Kidney epithelial cell (primary cell): ENCODE measurements at regions not wholly inside any gene's neighbourhood (a gene's known extent, or its start where the extent isn't known, plus 50 kb on each side); places are given as distances from the start of the nearest gene placed in this dataset.

Source experiments
- DNase-seq: peaks from one replicate; pipeline ENCODE4 v3.0.0-alpha.2; 2010; ENCODE audit warnings: low read depth
- H3K27me3 ChIP-seq: 2 replicates; pipeline ENCODE4 v1.6.0; 2011; ENCODE audit warnings: low read length; ENCODE audit not compliant: control insufficient read depth, insufficient read depth
- H3K36me3 ChIP-seq: 2 replicates; pipeline ENCODE4 v1.5.1; 2011; ENCODE audit warnings: low read length; ENCODE audit not compliant: control insufficient read depth, insufficient read depth
- H3K4me3 ChIP-seq: 2 replicates; pipeline ENCODE4 v1.5.1; 2011; ENCODE audit warnings: low read depth, mild to moderate bottlenecking, control low read depth, low read length
- TF ChIP-seq, protein P1 (sequence below): IDR thresholded peaks from 2 replicates; pipeline ENCODE4 v1.5.1; 2011; ENCODE audit warnings: mild to moderate bottlenecking, moderate library complexity, low read length, control low read depth, inconsistent platforms; ENCODE audit not compliant: insufficient read depth, poor library complexity, severe bottlenecking

DNA sequence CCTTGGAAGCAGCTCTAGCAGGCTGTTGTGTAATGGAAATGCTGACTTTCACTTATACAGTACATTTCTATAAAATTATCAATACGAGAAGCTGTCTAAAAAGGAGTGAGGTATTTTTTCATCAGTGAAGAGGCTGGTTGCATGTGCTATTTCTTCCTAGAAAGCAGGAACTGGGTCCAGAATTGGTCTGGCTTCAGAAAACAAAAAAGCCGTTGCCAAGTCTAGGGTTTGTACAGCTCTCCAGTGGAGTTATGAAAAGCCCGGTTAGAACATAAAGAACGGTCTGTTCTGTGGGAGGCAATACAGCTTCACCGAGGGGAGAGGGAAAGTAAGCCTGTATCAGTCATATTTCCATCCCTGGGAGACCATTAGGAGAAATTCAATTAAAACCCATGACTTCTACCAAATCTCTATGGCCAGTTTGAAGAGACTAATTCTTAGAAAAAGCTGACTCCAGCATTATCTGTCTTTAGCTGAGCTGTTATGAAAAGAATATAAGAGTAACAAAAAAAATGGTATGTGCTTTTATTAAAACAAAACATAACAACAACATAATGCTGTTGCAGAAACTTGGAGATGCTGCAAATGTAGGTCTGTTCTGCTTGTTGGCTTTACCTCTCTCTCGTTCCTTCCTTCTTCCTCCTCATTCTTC, 217.0 kb downstream of the CMPK2 start:
- no peak overlapping the region for H3K4me3 ChIP-seq
- TF ChIP-seq, protein P1, sequence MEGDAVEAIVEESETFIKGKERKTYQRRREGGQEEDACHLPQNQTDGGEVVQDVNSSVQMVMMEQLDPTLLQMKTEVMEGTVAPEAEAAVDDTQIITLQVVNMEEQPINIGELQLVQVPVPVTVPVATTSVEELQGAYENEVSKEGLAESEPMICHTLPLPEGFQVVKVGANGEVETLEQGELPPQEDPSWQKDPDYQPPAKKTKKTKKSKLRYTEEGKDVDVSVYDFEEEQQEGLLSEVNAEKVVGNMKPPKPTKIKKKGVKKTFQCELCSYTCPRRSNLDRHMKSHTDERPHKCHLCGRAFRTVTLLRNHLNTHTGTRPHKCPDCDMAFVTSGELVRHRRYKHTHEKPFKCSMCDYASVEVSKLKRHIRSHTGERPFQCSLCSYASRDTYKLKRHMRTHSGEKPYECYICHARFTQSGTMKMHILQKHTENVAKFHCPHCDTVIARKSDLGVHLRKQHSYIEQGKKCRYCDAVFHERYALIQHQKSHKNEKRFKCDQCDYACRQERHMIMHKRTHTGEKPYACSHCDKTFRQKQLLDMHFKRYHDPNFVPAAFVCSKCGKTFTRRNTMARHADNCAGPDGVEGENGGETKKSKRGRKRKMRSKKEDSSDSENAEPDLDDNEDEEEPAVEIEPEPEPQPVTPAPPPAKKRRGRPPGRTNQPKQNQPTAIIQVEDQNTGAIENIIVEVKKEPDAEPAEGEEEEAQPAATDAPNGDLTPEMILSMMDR = no peak
- no peaks in the 10 kb centered on the region for H3K36me3 ChIP-seq
- no peak for DNase-seq
- H3K27me3 ChIP-seq = no peaks in the 10 kb centered on the region

DNA sequence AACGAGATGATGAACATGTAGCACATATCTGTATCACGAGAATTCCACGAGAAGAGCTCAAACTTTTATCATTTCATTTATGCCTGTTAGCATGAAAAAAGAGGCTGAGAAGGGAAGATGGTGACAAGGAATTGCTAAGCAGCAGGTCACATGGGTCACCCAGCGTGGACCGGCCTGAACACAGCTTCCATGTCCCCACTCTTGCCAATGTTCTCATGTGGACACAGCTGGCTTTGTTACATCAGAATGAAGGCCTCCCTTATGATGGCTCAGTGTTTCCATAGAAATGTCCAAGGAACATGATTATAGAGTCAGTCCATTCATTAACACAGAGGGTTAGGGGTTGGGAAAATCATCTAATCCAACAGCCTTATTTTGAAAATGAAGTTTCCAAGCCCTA, 215.4 kb downstream of the CMPK2 start:
- TF ChIP-seq, protein P1 = no peak
- no peak overlapping the region for H3K4me3 ChIP-seq
- H3K27me3 ChIP-seq = no peaks in the 10 kb centered on the region

DNA sequence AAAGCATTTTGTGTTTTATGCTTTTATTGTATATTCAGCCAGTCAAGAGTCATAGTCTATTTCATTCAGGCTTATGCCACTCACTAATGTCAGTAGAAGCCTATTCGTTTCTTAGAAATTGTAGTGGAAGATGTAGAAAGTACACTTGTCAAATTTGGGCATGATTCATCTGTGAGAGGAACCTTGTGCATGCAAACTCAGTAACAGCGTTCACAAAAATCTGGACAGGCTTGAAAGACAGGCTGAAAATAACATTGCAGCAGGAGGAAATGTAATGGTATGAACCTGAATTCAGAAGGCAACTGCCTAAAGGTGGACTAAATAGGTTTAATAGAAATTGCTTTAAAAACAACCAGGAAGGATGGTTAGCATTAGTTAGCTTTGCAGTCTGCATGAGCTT, 213.5 kb downstream of the CMPK2 start:
- no peak for DNase-seq
- H3K36me3 ChIP-seq = no peaks in the 10 kb centered on the region
- TF ChIP-seq, protein P1 = no peak
- H3K27me3 ChIP-seq = no peaks in the 10 kb centered on the region
- H3K4me3 ChIP-seq = no peak overlapping the region

More for the DNA sequence above, 215.4 kb downstream of the CMPK2 start:
- no peaks in the 10 kb centered on the region for H3K36me3 ChIP-seq
- DNase-seq = no peak

DNA sequence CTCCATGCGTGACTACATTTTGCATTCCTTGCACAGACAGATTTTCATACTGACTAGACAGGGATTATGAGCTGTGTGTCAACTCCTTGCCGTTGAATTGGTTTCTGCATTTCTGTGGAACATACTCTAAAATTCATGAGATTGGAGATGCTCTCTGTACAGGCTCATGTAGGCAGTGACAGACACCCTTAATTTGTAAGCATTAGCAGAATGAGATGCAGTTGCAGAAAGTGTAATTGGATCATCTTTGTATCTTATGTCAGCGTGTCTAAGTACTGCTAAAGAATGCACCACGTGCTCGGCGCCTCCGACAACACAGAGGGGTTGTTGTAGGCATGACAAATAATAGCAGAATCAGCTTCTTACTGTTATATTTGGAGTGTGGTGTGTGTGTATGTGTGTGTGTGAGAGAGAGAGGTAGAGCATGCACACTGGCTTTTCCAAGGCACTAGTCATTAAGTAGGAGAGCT, 212.4 kb downstream of the CMPK2 start:
- H3K27me3 ChIP-seq = no peaks in the 10 kb centered on the region
- TF ChIP-seq, protein P1 = no peak
- H3K36me3 ChIP-seq = no peaks in the 10 kb centered on the region
- no peak overlapping the region for H3K4me3 ChIP-seq
- DNase-seq = no peak

DNA sequence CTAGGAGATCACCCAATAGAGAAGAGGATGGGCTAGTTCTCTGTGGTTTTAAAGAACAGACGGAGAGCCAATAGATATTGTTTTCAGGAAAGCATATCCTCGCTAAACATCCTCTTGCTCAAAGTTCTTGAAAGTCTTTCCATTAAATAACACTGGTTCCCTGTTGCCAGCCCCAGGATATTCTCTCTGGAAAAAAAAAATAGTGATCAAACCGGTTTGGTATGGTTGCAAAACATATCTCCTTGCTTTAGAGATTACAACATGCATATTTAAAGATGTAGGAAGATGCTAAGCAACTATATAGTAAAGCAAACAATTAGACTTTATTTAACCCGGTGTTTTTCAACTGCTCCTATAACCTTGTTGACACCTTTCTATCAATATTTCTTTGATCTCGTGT, 211.4 kb downstream of the CMPK2 start:
- Histone ChIP-seq H3K27me3 (no peaks in the 10 kb centered on the region), H3K4me3 (no peak overlapping the region), H3K36me3 (no peaks in the 10 kb centered on the region)
- TF ChIP-seq, protein P1 = no peak
- DNase-seq = no peak

DNA sequence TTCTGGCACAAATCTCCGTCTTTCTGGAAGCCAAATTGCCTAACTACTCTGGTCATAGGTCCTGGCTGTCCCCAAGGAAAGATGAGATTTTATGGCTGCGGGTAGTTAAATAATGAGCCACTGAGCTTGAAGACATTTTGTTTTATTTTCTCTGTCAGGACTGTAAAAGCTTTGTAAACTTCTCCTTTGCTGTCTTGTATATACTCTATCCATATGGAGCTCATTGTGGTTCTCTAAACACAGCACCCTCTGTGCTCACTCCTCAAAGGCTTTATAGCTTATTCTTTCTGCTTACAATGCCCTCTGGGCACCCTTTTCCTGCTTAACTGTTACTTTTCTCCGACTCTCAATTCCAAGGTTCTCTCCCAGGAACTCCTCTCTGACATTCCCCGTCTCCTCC, 209.1 kb downstream of the CMPK2 start:
- Histone ChIP-seq H3K4me3 (no peak overlapping the region), H3K36me3 (no peaks in the 10 kb centered on the region), H3K27me3 (no peaks in the 10 kb centered on the region)
- DNase-seq = no peak
- TF ChIP-seq, protein P1 = no peak
